ENCODE measurements at regions not wholly inside any gene's neighbourhood (a gene's known extent, or its start where the extent isn't known, plus 50 kb on each side); places are given as distances from the start of the nearest gene placed in this dataset.

GRCh38 chr7:125033506-125033905 is 103.9 kb upstream of the POT1 start:
- TF ChIP-seq GATAD2B (IDR thresholded peaks at IDR 0.05; ENCODE audit: borderline replicate concordance) (no peak), HMBOX1 (IDR thresholded peaks at IDR 0.05) (no peak), KDM5B (IDR thresholded peaks at IDR 0.05; ENCODE audit: insufficient replicate concordance, low read depth, low read length) (no peak), NR2C2 (CRISPR knock-in tag; IDR thresholded peaks at IDR 0.05) (no peak), NR2C2 (tag; IDR thresholded peaks at IDR 0.05) (no peak)
